GM18951 (cell line): ENCODE measurements at regions not wholly inside any gene's neighbourhood (a gene's known extent, or its start where the extent isn't known, plus 50 kb on each side); places are given as distances from the start of the nearest gene placed in this dataset.
"Not testable (repeated sequence)": the region's sequence is repeated elsewhere in the genome, so short reads cannot be mapped to it uniquely, and the experiment has no call there.

Source experiments
- POLR2A ChIP-seq: IDR thresholded peaks from 4 replicates; pipeline ENCODE4 v1.6.1; 2011; ENCODE audit warnings: mild to moderate bottlenecking; ENCODE audit not compliant: insufficient read length, insufficient read depth; ENCODE audit errors: extremely low read depth
- in situ Hi-C: fragments of 300-500 bp; cut with MboI; formaldehyde crosslinking; loops from one replicate; pipeline ENCODE4 v1.12.0; 2022; ENCODE audit warnings: low sequenced_read_pairs, mixed read lengths, inconsistent platforms; ENCODE audit not compliant: unreplicated experiment

DNA sequence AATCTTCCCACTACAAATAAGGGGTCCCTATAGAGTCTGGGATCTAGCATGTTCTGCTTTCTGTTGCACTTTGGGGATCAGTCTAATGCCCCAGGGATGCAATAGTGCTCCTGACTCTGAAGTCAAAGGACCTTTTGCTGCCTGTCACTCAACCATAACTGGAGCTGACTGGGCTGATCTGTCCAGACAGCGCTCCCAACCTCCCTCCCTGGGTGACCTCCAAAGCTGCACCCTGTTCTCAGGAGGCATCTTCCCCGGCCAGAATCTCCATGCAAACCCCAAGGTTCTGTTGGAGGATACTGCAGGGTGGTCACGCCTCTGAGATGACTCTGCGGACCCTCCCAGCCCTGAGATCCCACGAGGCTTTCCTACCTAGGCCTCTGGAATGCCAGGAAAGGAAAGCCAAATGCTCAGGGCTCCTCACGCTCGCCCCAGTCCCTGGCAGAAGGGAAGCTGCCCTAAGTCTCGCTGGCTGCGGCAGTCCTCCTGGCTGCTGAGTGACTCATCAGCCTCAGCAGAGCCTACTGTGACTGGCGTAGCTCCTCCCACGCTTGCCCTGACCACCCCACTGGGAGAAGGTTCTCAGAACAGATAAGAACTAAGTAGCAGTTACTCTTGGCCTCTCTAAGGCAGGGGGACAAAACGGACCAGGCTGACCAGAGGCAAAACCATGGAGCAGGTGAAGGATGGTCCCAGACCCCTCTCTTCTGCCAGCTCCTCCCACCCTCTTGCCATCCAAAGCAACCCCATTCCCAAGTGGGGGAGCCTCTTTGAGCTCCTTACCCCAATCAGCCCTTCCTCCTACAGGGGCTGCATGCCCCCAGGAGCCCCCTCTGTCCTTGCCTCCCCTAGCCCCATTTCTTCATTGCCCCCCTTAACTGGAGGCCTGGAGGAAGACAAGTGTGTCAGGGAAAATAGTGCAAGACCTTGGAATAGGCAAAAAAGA, 124.1 kb upstream of the TNRC6C start:
- in situ Hi-C loops, result no loop called here
- no peak for TF ChIP-seq POLR2A

DNA sequence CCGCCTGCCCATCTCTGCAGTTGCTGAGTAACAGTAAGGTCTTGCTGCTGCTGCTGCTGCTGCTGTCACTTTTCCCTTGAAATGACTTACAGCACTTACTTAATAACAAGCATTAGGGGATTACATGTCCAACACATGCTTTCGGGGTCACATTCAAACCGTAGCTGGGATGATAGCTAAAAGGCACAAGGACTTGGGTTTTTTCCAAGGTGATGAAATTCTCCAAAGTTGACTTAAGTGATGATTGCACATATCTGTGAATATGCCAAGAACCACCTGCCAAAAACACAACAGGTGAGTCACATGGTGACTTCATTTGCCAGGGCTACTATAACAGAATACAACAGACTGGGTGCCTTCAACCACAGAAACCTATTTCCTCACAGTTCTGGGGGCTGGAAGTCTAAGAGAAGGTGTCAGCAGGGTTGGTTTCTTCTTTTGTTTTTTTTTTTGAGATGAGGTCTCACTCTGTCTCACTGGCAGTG, 121.9 kb upstream of the TNRC6C start:
- in situ Hi-C loops, result no loop called here
- no peak for TF ChIP-seq POLR2A

DNA sequence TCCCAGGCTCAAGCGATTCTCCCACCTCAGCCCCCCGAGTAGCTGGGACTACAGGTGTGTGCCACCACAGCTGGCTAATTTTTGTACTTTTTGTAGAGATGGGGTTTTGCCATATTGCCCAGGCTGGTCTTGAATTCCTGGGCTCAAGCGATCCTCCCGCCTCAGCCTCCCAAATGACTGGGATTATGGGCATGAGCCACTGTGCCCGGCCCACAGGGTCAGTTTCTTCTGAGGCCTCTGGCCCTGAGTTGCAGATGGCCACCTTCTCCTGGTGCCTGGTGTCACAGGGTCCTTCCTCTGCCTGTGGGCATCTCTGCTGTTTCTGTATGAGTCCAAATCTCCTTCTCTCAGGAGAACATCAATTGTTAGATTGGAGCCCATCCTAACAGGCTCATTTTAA, 121.4 kb upstream of the TNRC6C start:
- in situ Hi-C loops, result not testable (repeated sequence)

DNA sequence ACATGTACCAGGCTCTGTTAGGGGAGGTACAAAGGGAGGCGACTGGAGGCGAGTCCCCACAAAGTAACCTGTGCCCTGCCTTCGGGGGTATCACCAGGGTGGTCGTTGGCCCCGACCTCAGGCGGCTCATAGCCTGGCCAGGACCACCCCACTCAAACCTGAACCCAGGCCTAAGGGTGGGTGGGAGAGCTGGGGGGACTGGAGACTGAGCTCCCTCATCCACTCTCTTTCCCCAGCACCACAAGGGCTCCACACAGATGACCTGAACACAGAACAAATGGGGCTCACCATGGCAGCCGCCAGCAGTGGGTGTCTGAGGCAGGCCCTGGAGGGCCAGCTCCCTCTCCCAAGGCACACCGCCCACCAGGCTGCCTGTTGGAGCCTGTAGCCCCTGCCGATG, 120.6 kb upstream of the TNRC6C start:
- in situ Hi-C loops, result no loop called here
- no peak for TF ChIP-seq POLR2A

DNA sequence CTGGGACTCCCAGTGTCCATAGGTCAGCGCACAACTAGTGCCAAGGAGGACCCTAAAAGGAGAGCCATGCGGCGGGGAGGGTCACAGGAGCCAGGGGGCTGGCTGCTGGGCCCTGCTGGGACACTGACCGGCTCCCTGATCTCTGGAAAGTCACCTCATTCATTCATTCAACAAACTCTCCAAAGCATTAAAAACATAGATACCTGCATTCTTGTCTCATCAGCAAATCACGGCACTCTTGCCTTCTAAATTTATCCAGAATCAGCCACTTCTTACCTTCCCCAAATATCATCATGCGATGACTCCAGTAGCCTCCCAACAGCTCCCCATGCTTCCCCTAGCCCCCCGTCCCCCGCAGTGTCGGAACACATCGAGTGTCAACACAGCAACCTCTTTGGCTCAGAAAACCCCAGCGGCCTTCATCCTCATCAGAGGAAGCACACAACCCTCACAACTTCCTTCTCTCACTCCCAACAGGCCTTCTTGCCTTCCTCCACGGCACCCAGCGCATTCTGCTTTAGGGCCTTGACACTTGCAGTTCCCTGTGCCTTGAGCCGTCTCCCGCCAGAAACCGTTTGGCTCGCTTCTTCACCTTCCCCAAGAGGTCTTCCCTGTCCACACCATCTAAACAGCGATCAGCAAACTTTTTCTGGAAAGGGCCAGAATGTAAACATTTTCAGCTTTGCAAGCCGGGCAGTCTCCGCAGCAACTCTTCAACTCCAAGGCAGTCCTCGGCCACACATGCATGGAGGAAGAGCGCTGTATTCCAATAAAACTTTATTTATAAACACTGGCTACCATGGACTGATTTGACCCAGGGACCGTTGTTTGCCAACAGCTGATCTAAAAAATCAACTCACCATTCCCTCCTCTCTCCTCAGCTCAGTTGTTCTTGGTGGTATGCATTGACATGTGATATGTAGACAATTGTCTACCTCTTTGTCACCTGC, 119.5 kb upstream of the TNRC6C start:
- in situ Hi-C loops, result no loop called here

DNA sequence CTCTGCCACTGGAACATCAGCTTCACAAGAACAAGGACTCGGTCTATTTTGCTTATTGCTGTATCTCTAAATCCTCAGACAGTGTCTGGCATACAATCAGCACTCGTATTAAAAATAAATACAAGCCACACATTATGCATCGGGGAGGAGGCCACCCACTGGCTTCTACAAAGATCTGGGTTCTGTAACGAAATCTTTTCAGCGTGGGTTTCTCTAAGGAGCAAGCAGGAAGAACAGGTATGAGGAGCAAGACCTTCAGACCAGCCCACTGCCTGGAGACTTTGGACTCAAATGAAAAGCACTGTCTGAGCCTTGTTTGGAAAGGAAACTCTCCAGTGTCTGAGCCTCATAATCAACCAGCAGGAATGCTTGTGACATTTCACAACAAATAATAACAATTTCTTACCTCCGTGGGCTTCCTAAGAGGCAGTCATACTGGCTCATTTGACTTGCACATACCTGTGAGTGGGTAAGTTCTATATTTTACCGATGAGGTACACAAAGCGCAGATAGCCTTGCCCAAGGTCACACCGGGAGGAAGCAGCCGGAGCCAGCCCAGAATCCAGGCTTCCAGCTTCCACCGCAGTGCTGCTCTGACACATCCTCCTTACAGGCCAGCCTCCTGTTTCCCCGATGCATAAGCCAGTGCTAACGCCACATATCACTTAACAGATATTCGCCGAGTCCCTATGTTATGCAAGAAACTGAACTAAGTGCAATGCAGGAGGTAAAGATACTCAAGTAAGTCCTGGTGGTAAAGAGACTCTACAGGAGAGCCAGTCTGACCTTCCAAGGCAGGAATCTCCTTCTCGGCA, 118.6 kb upstream of the TNRC6C start:
- no peak for TF ChIP-seq POLR2A
- in situ Hi-C loops, result no loop called here

More for the DNA sequence above, 119.5 kb upstream of the TNRC6C start:
- TF ChIP-seq POLR2A, result no peak

DNA sequence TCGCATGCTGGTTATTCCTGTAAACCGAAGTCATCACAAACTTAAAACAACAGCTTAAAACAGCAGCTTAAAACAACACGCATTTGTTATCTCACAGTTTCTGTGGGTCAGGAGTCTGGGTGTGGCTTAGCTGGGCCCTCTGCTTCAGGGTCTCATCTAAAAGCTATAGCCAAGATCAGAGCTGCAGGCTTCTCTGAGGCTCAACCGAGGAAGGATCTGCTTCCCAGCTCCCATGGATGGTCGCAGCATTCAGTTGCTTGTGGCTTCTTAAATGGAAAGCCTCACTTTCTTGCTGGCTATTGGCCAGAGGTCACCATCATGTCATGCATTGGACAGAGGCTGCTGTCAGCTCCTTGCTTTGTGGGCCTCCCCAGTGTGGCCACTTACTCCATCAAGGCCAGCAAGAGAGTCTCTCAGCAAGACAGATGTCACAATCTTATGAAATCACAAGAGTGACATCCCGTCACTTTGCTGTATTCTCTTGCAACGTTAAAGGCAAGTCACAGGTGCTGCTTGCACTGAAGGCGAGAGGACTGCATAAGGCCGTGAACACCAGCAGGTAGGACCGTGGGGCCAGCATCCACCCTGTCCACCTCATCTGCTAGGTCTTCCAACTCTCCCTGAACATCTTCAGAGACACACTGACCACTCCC, 117.9 kb upstream of the TNRC6C start:
- in situ Hi-C loops, result no loop called here
- TF ChIP-seq POLR2A, result no peak

DNA sequence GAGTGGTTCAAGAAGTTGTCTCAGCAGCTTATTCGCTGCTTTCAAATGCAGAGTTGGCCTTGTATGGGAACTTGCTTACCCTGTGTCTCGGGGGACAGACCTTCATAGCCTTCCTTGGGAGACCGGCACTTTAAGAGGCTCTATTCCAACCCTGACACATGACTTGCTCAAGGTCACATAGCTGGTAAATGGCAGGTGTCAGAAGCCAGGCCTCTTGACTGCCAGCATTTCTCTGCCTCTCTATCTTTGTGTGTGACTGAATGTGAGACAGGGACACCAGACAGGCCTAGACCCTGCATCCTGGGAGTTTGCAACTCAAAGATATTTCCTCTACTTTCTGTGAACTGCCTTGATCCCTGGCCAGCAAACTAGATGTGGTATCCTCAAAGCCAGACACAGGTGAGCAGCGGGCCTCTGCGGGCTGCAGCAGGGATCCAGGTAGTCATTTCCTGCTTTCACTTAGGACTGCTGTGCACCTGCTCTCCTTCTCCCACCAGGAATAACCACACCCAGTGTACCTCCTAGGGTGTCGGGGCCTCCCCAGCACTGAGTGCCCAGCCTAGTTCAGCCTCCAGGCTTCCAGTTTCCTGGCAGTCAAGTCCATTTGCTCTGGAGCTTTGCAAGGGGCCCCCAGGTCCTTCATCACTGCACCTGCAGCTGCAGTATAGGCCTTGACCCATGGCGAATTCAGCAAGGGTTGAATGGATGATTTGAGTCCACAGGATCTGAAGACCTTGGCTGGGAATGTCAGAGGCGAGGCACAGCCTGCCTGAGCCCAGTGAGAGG, 116.6 kb upstream of the TNRC6C start:
- in situ Hi-C loops, result no loop called here
- TF ChIP-seq POLR2A, result no peak

DNA sequence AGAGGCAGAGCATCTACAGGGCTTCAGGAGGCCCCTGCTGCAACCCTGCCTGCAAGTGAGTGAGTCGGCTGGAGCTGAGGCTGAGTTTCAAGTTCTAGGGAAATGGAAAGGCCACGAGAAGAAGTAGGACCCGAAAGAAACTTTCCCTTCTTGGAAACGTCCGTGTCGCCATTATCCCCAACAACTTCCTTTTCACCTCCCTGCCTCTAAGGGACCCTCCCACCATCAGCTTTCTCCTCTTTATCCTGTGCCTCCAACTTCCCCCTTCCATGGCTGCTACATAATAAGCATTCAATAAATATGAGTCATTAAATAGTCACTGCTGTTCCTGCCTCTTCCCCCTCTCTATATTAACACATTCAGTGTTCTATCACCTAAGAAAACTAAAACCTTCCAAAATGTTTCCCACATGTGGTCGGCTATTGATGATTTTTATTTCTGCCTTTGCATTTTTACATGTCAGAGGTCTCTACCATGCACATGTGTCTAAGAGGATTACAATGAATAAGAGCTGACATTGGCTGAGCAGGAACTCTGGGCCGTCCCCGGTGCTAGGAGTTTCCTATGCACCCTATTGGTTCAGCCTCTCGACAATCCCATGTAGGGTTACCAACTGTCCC, 115.9 kb upstream of the TNRC6C start:
- TF ChIP-seq POLR2A, result no peak
- in situ Hi-C loops, result no loop called here

DNA sequence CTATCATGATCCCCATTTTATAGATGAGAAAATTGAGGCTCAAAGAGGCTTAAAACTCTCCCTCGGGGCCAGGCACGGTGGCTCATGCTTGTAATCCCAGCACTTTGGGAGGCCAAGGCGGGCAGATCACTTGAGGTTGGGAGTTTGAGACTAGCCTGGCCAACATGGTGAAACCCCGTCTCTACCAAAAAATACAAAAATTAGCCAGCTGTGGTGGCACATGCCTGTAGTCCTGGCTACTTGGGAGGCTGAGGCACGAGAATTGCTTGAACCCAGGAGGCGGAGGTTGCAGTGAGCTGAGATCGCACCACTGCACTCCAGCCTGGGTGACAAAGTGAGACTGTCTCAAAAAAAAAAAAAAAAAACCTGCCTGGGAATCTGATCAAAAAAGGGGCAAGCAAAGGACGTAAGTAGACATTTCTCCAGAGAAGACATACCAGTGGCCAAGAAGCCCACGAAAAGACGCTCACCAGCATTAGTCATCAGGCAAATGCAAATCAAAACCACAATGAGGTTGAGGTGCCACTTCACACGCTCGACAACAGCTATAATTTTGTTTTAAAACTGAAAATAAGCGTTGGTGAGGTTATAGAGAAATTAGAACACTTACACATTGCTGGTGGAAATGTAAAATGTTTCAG, 115.1 kb upstream of the TNRC6C start:
- in situ Hi-C loops, result not testable (repeated sequence)

DNA sequence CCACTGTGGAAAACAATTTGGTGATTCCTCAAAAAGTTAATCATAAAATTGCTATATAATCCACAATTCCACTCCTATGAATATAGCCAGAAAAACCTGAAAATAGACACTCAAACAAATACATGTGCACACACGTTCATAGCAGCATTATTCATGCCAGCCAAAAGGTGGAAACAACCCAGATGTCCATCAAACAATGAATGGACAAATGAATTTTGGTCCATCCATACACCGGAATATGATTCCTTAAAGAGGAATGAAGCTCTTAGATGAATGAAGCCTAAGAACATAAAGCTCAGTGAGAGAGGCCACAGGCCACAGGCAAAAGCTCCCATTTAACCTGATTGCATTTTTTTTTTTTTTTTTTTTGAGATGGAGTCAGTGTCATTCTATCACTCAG, 114.6 kb upstream of the TNRC6C start:
- TF ChIP-seq POLR2A, result no peak
- in situ Hi-C loops, result no loop called here

DNA sequence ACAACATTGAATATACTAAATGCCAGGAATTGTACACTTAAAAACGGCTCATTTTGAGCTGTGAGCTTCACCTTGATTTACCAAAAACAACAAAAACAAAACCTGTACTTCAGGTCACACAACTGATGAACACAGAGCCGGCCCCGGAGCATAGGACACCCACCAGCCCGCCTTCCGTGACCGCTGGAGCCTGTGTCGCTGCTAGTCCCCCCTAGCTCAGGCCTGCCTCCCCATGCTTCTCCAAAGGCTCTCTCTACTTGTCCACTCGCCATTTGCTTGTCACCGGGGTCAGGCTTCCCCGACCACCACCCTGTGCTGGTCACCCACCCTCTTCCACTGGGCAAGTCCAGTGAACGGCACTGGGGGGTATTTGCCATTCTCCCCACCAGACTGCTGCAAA, 113.8 kb upstream of the TNRC6C start:
- TF ChIP-seq POLR2A, result no peak
- in situ Hi-C loops, result no loop called here
